Activated CD4-positive, alpha-beta T cell treated with anti-CD3 and anti-CD28 coated beads, Interleukin-2, amount 50 U/mL, for 16 hours (primary cell): ENCODE measurements at regions not wholly inside any gene's neighbourhood (a gene's known extent, or its start where the extent isn't known, plus 50 kb on each side); places are given as distances from the start of the nearest gene placed in this dataset.

Experiments used
- DNase-seq: peaks from one replicate; pipeline ENCODE4 v3.0.0-alpha.2; 2020

DNA sequence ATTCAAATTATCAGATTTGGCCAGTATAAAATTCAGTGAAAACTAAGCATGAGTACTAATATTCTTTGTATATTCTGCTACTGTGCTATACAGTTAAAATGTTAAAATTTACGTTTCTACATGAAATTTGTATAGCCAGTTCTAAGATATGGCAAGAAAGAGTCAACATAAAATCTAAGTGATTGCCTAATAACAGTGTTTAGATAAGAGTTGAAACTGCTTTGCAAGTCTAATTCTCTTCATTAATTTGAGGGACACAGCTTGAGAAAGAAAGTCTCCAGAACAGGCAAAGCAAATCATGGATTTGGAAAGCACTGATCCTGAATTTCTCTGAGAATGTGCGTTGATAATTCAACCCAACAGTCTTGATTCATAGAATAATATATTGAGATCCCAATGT lies 630.9 kb upstream of the USP24 start:
- DNase-seq = no peak

DNA sequence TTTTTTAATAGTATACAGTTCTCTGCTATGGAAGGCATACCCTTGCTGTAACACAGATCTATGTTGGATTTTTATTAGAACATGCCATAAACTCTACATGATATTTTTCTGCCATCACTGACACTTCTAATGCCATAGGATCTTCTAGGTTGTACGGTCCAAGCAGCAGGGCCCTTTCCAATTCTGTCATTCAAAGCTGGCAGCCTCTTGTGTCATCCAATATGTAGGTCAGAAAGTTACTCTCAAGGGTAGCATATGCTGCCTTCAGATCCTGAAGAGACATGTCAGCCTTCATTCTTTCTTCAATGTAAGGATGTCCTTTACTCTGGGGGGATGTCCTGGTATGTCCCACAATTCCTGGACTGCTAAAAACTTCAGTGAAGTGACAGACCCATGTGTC lies 629.2 kb upstream of the USP24 start:
- no peak for DNase-seq

DNA sequence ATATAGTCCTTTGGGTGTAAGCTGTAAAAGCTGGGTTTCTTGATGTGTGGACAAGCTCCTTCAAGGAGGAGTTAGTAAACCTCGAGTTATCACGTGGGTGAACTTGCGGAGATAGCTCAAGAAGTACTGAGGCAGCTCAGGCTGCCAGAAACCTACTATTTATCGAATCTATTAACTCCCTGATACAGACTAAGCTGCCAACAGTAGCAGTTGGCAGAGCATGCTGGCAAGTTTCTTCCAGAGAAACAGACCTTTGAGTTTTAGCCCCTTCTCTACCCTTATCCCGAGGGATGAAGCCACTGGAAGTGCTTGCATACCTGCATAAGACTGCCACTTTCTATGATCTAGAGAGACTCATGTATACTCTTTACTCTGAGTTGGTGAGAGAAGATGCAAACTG lies 624.5 kb upstream of the USP24 start:
- no peak for DNase-seq

DNA sequence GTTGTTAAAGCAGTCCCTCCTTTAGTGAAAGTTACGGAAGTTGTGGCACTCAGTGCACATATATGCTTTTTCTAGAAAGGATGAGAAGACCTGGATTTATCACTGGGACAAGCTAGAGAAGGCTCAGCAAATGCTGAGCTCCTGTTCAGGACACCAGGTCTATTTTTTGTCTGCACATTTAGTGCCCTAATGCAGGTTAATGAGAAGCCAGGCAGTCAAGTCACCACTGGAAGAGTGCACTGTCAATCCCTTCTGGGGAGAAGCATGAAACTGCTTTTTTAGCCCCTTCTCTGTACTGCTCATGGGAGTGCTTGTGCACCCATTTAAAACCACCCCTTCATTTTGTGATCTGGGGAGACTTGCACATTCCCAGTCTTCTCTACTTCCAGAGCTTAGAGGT lies 624.1 kb upstream of the USP24 start:
- no peak for DNase-seq

DNA sequence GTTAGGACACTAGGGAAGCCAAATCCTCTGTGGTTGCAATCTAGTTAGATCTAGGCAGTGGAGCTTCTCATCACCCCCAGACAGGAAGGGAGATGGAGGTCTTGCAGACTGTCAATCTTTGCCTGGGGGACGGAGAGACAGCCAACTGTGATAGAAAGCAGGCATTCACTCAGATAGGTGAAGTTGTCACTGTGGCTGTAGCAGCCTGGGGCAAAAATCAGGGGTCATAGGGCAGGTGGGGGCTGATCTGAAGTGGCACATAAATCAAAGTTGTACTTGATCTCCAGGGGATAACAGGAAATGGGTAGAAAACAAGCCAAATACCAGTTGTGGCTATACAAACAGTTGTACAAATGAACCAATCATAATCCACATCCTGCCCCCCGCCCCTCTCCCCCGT lies 620.9 kb upstream of the USP24 start:
- DNase-seq = no peak

DNA sequence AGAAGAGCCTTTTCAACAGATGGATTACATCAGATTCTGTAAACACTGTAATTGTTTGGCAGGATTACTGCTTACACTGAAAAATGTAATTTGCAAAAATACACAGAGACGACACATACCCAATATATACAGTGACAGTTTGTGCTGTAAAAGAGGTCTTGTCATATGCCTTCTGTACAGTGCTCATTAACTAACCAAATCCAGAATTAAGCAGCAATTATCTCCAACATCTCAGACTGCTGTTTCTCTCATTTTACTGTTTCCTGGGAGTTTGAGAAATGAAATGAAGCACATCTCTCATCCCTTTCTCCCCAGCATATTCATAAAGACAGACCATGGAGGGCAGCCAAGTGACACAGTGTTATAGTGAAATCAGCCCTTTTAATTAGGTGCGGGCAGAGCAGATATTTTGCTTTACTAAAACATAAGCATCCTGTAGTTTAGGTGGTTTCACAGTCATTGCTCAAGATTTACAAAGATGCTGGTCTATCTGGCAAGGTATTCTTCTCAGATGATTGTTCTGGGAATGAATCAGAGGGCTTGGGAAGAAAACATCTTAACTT lies 618.4 kb upstream of the USP24 start:
- DNase-seq = no peak

DNA sequence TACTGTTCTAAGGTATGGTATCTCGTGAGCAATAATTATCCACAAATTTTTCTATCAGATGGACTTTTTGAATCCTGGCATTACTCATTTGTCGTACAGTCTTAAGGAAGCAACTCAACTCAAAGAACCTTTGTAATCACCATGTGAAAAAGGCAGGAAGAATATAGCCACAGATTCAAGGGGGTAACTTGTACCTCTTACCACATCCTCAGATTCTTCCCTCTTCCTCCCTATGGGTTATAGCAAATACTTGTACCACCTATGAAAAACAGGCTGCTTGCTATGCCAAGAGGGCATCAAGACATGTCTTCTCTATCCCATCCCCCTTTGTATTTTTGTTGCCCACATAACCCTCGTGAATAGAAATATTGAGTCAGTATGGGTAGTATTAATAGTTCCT lies 616.6 kb upstream of the USP24 start:
- no peak for DNase-seq

DNA sequence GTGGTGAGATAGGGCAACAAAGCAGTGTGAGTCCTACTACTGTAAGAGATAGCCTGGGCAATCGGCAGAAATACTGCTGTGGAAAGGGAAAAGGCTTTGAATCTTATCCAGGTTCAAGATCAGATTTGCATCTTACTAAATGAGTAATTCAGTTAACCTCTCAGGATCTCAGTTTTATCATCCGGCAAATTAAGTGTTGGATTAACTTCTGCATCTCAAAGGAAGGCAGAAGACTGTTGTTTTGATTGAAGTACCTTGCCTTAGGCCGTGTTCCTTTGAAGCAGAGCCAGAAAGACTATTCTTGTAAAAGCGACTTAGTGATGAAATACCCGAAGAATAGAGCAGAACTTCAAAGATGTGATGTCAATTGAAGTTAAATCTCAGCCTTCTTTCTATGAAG lies 612.9 kb upstream of the USP24 start:
- no peak for DNase-seq

DNA sequence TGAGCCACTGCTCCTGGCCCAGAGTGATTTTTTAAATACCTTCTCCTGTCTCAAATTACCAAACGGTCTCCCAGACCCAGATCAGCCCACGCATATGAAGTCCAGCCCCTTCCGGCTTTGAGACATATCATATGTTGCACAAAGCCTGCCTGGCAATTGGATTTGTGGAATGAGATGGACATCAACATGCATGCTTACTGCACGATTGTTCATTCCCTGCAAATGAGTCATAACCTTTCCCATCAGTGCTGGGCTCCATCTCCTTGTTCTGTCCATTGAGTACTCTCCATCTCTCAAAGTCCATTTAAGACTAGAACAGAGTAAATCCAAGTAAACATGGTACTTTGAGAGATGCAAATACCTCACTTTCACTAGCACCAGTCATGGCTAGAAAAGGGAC lies 612.2 kb upstream of the USP24 start:
- no peak for DNase-seq

DNA sequence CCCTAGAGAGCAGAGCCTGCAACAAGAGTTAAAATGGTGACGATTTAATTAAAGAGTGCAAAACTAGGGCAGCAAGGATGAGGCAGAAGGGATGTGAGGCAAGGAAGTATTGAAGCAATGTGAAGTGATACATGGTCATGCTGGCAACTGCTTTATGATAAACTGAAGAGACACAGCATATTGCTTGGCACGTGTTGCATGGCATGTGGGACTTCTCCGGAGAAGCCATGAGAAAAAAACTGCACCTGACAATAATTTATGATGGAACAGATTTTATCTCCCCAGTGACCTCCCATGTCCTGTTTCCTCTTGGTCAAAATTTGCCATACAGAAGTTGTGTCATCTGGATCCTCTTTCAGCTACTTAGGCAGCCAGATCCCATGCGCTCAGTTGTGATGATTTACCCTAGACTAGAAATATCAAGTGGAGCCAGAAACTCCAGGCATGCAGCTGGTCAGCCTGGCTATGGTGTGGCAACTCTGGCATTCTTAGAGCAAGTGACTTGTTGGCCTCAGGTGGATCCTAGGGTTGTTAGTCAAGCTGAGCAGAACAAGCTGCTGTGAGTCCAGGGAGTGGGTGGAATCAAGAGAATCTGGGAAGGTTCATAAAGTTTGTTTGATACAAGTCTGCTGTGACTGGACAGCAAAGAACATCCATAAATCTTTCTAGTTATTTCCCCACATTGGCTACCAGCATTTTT lies 611.4 kb upstream of the USP24 start:
- DNase-seq = no peak

DNA sequence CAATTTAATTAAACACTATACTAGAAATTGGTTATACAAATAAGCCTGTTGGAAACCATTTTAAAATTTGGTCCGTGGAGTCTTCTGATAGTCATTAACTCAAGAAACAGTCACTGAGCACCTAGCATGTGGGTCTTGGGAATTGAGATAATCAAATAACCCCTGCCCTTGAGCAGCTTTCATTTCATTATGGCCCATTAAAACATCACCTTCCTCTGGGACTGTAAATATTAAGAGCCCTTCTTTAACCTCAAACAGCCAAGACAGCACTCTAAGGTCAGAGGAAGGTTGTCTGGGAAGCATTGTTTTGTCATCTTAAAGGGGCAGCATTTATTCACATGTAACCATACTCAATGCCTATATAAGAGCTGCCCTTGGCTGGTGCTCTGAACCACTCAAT lies 610.3 kb upstream of the USP24 start:
- no peak for DNase-seq

DNA sequence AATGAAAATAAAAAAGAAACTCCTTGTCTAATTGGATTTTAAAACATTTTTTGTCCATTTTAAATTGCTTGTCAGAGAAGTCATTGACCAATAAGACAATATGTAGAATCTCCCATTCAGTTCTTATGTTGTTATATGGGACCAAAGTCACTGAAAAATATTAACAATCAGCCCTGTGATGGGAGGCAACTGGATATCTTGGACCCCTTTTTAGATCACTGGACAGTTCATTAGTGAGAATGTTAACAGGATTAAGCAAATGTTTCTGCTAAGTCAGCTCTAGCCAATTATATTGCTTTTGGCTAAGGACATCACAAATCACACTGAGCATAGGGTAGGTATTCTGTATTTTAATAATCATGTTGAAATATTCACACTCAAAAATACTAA lies 609.1 kb upstream of the USP24 start:
- no peak for DNase-seq

DNA sequence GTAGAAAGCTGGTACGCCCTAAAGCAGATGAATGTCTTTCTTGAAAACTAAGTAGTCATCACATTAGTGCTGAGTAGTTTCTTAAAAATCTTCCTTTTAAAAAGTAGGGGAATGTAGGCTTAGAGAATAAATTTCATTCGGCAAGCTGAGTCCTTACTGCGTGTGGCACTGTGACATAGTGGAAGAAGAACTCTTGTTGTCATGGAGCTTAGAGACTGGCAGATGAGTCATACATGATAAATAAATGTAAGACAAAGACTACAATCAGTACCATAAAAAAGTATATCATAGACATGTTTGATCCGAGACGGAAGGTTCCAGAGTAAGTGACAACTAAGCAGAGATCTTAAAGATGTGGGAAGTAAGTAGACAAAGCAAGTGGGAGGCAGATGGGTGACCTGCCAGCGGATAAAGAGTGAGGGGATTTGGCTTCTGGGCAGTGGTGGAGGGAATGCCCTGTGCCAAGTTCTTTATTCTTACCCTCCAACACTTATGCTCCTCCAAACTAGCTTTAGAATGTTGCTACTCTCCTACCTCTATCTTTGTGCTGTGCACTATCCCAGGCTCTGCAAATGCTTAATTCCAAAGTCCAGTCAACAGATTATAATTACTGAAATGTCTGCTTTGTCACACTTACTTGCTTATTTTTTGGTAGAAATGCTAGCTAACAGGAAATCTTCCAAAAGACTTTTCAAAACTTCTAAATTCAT lies 608.5 kb upstream of the USP24 start:
- DNase-seq = no peak

DNA sequence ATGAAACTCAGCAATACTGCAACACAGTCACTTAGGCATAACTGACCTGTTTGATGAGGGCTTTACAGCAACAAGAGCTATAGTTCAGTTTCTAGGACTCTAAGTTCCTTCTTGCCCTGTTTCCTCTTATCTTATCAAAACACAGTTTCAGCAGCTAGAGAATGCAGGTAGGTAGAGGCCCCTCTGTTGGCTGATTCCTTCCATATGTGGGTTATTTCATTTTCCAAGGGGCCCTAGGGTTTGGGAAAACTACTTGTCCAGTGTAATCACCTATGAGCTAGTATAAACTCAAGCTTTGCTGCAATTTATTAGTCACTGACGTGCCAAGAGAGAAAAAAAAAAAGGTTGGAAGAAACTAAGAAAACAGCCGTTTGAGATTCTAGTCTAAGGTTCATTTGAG lies 607.7 kb upstream of the USP24 start:
- DNase-seq = no peak

DNA sequence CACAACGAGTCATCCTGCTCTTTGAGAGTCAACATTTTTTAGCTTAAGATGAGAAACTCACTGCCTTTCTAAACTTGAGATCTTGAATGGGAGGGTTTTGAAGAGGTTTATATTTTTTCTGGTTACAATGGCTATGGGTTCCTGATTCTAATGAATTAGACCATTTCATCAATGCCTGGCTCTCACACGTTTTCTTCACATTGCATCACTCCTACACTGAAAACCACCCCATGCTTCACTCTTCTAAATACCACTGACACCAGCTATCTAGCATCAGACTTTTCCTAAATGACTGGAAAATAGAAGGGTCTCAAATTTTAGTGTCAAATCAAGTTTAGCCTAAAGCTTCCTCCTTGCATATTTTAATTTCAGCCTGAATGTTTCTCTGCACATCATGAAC lies 606.1 kb upstream of the USP24 start:
- DNase-seq = no peak

DNA sequence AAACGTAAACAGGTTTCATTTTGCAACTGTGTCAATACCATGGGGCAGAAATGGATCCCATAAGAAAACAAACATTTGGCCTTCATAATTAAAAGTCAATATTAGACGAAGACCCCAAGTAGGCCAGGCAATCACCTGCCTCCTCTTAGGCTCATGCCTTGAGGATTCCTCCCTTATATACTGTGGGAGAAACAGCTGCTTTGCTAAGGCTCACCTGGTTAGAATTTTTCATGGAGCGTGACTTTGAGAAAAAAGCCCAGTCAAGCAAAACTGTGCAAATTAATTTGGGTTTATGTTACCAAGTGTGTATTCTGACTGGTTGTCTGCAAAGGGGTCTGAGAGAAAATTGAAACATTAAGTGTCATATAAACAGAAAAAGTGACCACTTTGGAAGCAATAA lies 605.3 kb upstream of the USP24 start:
- no peak for DNase-seq

DNA sequence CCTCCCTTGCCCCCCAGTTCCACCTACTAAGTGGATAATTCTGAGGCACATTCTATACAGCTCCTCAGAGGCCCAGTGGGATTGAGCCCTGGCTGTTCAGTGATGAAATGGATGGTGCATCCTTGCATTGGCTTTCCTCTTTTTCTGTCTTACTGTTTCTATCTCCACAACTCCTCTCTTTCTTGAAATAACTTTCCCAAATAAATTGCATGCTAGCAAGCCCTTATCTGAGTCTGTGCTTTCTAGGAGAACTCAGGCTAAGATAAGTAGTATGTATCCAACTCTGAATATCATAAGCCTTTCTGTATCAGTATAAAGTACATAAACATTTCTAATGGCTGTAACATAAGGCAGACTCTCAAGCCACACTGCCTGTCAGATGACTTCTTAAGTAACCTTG lies 603.8 kb upstream of the USP24 start:
- no peak for DNase-seq

DNA sequence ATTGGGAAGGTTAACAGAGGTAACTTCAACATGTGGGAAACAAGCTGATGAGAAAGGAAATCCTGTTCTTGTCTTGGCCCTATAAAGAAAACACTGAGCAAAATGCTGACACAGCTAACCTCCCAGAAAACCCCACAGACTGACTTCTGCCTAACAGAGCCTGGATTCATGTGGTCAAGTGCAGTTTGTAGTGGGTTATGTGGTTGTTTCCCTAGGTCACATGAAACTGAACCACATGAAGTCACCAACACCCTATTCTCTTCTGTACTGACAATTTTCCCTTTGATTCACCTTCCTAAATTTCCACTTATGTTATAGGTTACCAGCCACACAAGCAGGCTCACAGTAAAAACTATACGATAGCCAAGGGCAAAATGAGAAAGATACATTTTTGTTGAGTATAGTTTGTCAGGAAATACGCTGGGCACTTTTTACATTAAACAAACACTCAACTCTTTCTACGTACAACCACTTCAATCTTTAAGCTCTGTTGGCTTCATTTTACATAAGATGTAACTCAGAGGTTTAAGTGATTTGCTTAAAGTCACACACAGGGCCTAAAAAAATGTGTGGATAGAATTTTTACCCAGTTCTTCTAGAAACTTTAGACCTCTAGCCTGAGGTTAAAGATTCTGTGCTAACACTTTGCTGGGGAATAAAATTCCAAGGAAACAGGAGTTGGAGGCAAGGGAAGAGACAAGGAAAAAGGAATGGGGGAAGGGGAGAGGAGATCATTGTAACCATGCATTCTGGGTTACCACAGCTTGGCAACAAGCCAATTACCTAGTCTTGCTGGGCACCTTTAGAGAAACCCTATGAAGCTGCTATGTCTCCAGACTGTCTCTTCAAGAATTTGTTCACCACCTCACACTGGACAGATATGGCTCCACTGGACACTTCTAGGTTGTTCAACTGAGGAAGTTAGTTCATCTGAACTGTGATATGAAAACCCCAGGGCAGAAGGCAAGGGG lies 601.6 kb upstream of the USP24 start:
- peak; percentile 1 for DNase-seq

DNA sequence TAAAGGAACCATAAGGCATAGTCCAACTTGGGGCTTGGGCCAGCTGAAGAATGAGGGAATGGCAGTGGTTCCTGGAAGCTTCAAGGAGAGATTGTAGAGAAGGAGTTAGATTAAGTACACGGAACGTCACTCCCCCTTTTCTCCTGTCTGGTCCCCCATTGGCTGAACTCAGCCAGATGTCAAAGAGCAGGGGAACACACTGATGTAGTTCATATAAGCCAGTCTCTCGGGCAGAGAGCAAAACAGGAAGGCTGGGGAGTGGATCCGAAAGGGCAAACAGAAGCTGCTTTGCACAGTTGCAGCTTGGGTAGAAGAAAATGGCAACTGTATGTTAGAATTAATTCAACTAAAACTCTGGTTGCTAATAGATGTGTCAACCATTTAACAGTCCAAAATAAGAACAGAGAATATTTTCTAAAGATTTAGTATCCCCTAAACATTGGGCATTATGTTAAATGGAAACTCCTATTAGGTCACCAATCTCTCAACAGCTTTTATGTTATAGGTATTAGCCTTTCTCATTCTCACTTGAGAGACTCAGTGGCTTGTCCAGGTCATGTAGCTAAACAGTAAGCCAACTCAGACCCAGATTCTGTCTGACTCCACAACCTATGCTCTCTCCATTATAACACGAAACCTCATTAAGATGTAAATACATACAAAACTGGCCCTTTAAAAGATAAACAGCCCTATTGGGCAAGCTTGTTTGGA lies 600.7 kb upstream of the USP24 start:
- no peak for DNase-seq

DNA sequence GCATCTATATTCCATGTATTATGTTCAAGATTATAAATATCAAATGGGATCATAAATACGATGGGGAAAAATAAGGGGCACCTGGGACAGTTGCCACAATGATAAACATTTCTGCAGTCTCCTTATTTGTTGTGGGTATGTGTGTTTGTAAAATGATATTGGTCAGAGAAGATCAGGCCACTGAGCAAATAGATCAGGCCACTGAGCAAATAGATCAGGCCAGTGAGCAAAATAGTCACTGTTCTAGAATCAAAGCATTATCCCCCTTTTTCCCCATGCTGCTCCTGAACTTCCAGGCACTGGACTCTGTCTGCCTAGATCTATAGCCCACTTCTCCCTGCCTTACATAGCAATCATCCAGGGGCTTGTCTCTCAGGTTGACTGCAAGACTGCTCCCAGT lies 599.8 kb upstream of the USP24 start:
- DNase-seq = no peak

DNA sequence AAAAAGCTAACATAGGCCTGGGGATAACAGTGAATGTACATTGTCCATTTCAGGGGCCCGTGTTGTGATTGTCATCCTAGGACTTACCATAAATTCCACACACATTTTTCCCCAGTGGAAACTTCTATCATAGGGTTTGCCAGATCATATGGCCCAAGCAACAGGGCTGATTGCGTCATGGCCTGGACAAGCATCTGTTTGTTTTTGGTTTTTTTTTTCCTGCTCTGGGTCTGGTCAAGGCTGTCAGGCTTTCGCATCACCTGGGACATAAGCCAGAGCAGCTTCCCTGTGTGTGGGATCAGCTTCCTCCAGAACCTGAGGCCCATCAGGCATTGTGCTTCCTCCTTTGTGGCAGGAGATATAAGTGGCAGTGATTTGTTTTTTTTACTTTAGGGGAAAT lies 598.5 kb upstream of the USP24 start:
- DNase-seq = no peak

DNA sequence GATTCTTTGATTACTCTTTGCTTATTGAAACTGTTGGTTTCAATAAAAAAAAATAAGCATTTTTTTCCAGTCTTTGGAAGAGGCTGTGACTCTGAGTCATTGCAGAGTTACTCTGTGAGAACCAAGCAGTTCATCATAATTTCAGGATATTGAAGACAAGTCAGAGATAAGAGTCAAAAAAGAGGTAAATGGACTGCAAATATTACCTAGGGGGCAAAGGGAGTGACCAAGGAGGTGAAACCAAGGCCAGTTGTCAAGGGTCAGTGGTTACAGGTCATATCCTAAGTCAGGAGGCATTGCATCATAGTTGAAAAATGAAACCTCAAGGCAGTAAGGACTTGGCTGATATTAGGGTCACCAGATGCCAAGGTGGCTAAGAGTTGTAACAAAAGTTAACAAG lies 597.1 kb upstream of the USP24 start:
- DNase-seq = no peak

DNA sequence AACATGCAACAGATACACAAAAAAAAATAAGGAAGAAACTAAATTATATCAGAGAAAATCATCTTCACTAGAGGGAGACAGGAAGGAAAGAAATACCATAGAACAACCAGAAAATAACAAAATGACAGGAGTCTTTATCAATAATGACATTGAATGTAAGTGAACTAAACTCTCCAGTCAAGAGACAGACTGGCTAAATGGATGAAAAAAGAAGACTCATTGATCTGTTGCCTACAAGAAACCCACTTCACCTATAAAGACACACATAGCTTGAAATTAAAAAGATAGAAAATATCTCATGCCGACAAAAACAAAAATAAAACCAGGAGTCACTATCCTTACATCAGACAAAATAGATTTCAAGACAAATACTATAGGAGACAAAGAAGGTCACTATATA lies 593.1 kb upstream of the USP24 start:
- no peak for DNase-seq
